ENCODE measurements at regions not wholly inside any gene's neighbourhood (a gene's known extent, or its start where the extent isn't known, plus 50 kb on each side); places are given as distances from the start of the nearest gene placed in this dataset.
"Not testable (repeated sequence)": the region's sequence is repeated elsewhere in the genome, so short reads cannot be mapped to it uniquely, and the experiment has no call there.

DNA sequence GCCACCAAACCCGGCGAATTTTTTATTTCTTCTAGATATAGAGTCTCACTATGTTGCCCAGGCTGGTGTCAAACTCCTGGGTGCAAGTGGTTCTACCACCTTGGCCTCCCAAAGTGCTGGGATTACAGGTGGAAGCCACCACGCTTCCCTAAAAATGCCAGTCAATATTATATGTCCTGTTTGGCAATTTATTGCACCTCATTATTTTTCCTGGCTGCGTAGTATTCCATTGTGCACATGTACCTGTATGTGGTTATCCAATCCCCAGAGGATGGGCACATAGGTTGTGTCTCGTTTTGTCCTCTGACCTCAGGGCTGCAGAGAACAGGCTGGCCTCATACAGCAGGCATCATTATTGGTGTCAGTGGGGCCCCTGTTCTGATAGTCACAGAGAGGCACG is 181.7 kb downstream of the C9orf50 start:
- no peak for DNase-seq (ENCODE audit: extremely low read depth in 1 of 2, low read depth in 1 of 2)

DNA sequence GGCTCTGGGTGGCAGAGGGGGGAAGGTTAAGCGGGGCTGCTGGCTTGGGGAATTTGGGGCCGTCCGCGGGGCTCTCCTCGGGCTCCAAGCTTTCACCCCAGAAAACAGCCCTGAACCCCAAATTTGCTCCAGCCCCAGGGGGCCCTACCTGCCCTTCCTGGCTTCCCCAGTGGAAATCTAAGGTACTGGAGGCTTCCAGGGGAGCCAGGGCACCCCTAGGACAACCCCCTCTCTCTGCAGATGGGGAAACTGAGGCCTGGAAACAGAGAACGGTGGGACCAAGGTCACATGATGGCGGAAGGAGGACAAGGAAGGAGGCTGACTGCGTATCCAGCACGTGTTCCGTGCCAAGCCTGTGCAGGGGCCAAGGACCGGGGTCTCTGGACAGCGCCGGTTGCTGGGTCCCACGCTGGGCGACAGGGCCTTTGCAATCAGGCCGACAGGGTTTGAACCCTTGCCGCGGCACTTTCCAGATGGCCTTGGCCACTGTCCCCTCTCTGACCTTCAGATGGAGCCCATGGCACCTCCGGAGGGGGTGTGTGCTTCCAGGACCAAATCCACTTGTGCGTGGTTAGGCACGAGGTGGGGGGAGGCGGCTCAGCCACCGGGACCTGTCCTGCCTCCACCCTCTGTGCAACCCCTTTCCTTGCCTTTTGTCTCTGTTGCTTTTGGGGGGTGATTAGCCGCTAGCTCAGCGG is 183.1 kb downstream of the C9orf50 start:
- DNase-seq (ENCODE audit: extremely low read depth in 1 of 2, low read depth in 1 of 2): no peak

GRCh38 chr9:129436751-129437625 is 183.9 kb downstream of the C9orf50 start:
- no peak for DNase-seq (ENCODE audit: extremely low read depth in 1 of 2, low read depth in 1 of 2)

DNA sequence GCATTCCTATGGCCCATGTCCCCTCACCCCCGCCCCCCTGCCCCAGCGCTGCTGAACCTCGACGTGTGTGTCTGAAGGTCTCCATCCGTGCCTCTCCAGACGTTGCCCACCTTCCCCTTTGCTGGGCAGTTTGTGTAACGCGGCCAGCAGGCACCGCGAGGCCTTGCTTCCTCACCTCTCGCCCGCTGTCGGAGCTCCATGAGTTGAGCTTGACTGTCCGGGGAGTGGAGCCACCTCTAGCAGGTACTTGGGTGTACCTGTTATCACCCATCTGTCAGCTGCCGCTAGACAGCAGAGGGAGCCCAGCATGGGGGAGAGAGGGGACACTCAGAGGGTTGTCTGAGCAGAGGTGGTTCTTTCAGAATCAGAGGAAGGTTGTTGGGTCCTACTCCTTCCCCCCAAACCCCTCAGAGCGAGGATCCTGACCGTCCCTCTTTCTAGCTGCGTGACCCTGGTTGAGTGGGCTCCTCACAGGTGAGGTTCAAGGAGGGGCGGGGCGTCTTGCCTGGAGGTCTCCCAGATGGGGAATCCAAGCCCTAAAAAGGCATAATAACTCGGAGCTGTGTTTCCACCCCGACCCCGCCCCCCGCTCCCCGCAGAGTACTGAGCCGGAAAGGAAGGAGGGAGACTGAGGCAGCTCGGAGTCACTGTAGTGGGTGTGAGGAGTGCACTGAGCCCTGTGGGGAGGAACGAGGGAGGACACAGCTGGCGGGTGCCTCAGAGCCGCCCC is 184.7 kb downstream of the C9orf50 start:
- no peak for DNase-seq (ENCODE audit: extremely low read depth in 1 of 2, low read depth in 1 of 2)

GRCh38 chr9:129435291-129435690 is 185.6 kb downstream of the C9orf50 start:
- no peak for DNase-seq (ENCODE audit: extremely low read depth in 1 of 2, low read depth in 1 of 2)

GRCh38 chr9:129434187-129434586 is 186.7 kb downstream of the C9orf50 start:
- DNase-seq (ENCODE audit: extremely low read depth in 1 of 2, low read depth in 1 of 2): no peak

DNA sequence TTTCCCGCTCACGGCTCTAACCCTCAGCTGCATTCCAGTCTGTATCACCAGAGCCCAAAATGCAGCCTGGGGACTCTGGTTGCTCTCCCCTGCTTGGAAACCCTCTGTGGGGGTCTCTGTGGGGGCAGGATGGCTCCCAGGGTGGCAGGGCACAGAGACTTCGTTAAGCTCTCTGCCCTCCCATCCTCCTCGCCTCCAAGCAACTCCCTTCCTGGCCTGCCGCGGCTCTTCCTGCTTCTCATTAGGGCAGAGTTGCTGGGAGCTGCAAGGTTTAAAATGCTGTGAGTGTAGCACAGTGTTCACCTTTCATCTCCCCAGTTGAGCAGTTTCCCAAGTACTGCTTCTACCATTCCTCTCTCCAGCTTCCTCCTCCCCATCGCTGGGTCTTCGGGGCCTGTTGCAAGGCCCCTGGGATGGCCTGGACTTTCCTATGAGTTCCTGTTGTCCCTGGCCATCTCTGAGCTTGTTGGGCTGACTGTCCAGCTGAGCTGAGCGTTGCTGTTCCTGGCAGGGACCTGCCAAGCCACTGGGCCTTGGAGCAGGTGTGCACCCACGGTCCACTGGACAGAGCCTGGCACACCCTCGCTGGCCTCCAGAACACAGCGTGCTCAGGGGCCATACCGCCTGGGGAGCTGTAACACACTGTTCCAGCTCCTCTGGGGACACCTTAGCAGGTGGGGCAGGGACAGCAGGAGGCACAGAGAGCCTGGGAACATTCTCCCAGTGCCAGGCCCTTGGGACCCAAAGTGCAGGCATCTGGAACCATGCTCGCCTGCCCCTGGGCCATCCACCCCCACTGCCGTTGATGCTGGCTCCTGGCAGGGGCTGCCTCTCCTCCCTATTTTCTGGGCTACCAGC is 188.4 kb downstream of the C9orf50 start:
- no peak for DNase-seq (ENCODE audit: extremely low read depth in 1 of 2, low read depth in 1 of 2)

GRCh38 chr9:129430940-129431643 is 189.8 kb downstream of the C9orf50 start:
- no peak for DNase-seq (ENCODE audit: extremely low read depth in 1 of 2, low read depth in 1 of 2)

DNA sequence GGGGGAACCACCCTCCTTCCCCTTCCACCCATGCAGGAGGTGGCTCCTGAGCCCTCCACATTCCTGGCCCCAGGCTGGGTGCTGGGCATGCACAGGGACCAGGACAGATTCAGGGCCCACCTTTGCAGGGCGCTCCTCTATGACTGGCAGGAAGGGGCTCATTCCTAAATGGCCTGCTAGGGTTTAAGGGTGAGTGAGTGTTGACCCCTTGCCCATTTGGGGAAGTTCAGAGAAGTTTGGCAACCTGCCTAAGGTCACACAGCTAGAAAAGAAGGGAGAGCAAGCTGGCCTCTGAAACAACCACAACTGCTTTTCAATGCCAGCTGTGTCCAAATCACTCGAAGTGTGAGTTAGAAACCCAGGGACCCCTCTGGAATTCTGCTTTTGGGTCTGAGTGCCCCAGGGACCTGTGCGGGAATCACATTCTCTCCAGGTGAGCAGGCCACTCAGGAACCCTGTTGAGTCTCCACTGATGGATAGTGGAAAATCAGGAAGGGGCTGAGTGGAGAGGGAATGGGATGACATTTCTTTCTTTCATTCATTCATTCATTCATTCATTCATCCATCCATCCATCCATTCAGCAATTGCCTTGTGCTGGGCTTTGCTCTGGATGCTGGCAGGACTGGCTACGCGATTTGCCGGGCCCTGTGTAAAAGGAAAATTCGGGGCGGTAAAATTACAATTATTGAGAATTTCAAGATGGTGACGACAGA is 191.9 kb downstream of the C9orf50 start:
- no peak for DNase-seq (ENCODE audit: extremely low read depth in 1 of 2, low read depth in 1 of 2)

DNA sequence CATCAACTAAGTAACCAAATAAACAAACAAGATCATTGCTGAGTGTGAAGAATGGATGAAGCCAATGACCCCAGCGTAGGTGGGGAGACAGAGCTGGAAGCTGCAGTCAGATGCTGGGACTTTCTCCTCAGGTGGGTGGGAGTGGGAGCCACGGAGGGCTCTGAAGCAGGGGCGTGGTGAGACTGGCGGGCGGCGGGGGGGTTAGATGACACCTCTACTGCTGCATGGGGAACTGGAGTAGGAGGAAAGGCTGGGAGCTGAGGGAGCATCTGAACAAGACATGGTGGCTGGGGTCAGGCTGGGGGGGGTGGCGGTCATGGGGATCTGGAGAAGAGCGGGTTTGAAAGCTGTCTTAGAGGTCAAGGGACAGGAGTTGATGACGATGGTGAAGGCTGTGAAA is 193.8 kb downstream of the C9orf50 start:
- DNase-seq (ENCODE audit: extremely low read depth in 1 of 2, low read depth in 1 of 2): no peak

DNA sequence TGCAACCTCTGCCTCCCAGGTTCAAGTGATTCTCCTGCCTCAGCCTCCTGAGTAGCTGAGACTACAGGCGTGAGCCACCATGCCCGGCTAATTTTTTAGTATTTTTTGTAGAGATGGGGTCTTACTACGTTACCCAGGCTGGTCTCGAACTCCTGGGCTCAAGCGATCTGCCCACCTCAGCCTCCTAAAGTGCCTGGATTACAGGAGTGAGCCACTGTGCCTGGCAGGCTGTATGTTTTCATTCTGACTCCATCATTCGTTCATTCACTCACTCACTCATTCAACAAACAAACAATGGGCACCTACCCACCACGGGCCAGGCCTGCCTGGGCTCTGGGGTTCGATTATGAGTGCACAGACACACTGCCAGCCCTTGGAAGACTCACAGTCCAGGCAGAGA is 197.1 kb downstream of the C9orf50 start:
- DNase-seq (ENCODE audit: extremely low read depth in 1 of 2, low read depth in 1 of 2): not testable (repeated sequence)

DNA sequence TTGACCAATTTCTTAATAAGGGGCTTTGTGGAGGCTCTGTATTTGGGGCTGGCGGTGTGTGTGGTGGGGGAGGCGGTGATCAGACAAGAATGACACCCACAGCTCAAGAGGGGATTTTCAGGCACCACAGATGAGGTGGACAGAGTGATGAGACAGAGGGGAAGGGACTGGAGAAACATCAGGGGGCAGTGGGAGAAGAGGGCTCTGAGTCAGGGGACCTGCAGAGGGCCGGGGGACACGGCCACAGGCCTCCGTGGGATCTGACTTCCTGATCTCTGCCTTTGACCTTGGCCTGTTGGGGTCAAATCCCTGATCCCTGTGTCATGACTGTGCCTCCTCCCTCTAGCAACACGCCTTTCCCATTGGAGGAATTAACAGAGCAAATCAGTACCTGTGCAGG is 197.7 kb downstream of the C9orf50 start:
- no peak for DNase-seq (ENCODE audit: extremely low read depth in 1 of 2, low read depth in 1 of 2)

GRCh38 chr9:129422843-129423192 is 198.1 kb downstream of the C9orf50 start:
- DNase-seq (ENCODE audit: extremely low read depth in 1 of 2, low read depth in 1 of 2): no peak

GRCh38 chr9:129422032-129422842 is 198.7 kb downstream of the C9orf50 start:
- no peak for DNase-seq (ENCODE audit: extremely low read depth in 1 of 2, low read depth in 1 of 2)

GRCh38 chr9:129421371-129421770 is 199.5 kb downstream of the C9orf50 start:
- no peak for DNase-seq (ENCODE audit: extremely low read depth in 1 of 2, low read depth in 1 of 2)

DNA sequence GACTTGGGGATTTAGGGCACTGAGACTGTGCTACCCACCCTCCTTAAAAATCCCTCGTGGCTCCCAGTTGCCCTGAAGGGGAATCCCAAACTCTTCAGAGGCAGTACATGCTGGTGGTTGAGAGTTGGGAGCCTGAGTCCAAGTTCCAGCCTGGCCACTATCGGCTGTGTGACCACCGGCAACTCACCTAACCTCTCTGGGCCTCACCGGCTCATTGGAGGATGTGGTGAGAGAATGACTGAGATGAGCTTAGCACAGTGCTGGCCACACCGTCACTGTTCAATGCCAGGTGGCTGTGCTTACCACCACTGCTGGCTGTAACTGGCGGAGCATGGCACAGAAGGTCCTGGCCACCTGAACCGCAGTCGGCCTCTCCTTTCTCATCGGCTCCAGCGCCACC is 200.2 kb downstream of the C9orf50 start:
- no peak for DNase-seq (ENCODE audit: extremely low read depth in 1 of 2, low read depth in 1 of 2)

GRCh38 chr9:129419382-129419899 is 201.5 kb downstream of the C9orf50 start:
- no peak for DNase-seq (ENCODE audit: extremely low read depth in 1 of 2, low read depth in 1 of 2)

DNA sequence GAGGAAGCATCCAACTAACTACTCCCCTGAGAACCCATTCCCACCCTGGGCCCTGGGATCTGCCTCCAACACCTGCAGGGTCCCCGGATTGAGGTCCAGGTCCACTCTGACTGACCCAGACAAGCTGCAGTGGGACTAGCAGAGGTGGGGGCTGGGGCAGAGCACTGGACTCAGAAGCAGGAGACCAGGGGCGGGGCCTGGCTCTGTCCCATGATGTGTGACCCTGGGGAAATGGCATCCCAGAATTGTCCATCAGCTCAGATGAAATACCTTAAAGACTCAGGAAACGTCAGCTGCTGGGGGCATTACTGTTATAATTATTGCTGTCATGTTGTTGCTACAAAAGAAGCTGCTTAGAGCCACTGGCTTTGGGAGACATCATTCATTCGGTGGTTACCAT is 202.4 kb downstream of the C9orf50 start:
- no peak for DNase-seq (ENCODE audit: extremely low read depth in 1 of 2, low read depth in 1 of 2)
